Neural cell (in vitro differentiated cells): ENCODE measurements at regions not wholly inside any gene's neighbourhood (a gene's known extent, or its start where the extent isn't known, plus 50 kb on each side); places are given as distances from the start of the nearest gene placed in this dataset.

ENCODE experiments used
- H2AFZ ChIP-seq: fragments of 200-600, 300-800 bp; sonication (generic), shearing (Covaris generic); 2 replicates; pipeline ENCODE4 v1.6.0; 2014; ENCODE audit warnings: low read depth, mild to moderate bottlenecking, antibody characterized with exemption, low read length, moderate library complexity
- H3F3A ChIP-seq: fragments of 200-600 bp; shearing (Covaris generic); 2 replicates; pipeline ENCODE4 v1.6.1; 2016; ENCODE audit warnings: mild to moderate bottlenecking, moderate library complexity, mixed read lengths, antibody characterized with exemption, low read length; ENCODE audit not compliant: insufficient read depth, poor library complexity, severe bottlenecking
- H3K27ac ChIP-seq: fragments of 200-600, 300-800 bp; sonication (generic), shearing (Covaris generic); 2 replicates; pipeline ENCODE4 v1.5.1; 2014; ENCODE audit warnings: mild to moderate bottlenecking, low read length, moderate library complexity
- H3K27me3 ChIP-seq: fragments of 300-800, 200-600 bp; sonication (generic), shearing (Covaris generic); 2 replicates; pipeline ENCODE4 v1.6.0; 2014; ENCODE audit warnings: mild to moderate bottlenecking, low read depth, low read length, moderate library complexity; ENCODE audit not compliant: insufficient read depth
- H3K36me3 ChIP-seq: fragments of 300-800, 200-600 bp; sonication (generic), shearing (Covaris generic); 2 replicates; pipeline ENCODE4 v1.5.1; 2014; ENCODE audit warnings: mild to moderate bottlenecking, antibody characterized with exemption, low read length, moderate library complexity; ENCODE audit not compliant: insufficient read depth
- H3K4me2 ChIP-seq: fragments of 300-800, 200-600 bp; sonication (generic), shearing (Covaris generic); 2 replicates; pipeline ENCODE4 v1.6.0; 2014; ENCODE audit warnings: mild to moderate bottlenecking, low read length
- H3K4me3 ChIP-seq: fragments of 300-800, 200-600 bp; sonication (generic), shearing (Covaris generic); 2 replicates; pipeline ENCODE4 v1.5.1; 2014; ENCODE audit warnings: mild to moderate bottlenecking, low read length, moderate library complexity
- H3K79me2 ChIP-seq: fragments of 200-600 bp; shearing (Covaris generic); replicated peaks from 2 replicates; pipeline ENCODE4 v1.6.0; 2014; ENCODE audit warnings: mild to moderate bottlenecking, low read length, moderate library complexity; ENCODE audit not compliant: insufficient read depth
- H3K9ac ChIP-seq: fragments of 300-800, 200-600 bp; sonication (generic), shearing (Covaris generic); 2 replicates; pipeline ENCODE4 v1.6.1; 2016; ENCODE audit warnings: mild to moderate bottlenecking, low read length, mixed read lengths
- H3K9me2 ChIP-seq: fragments of 200-600 bp; shearing (Covaris generic); 2 replicates; pipeline ENCODE4 v1.6.1; 2016; ENCODE audit warnings: mild to moderate bottlenecking, low read length, mixed read lengths; ENCODE audit not compliant: insufficient read depth
- H3K9me3 ChIP-seq: fragments of 200-600, 300-800 bp; sonication (generic), shearing (Covaris generic); 2 replicates; pipeline ENCODE4 v1.6.1; 2016; ENCODE audit warnings: mild to moderate bottlenecking, mixed run types, low read length, moderate library complexity, mixed read lengths
- H4K20me1 ChIP-seq: fragments of 200-600 bp; shearing (Covaris generic); 2 replicates; pipeline ENCODE4 v1.6.1; 2016; ENCODE audit warnings: mild to moderate bottlenecking, mixed run types; ENCODE audit not compliant: insufficient read depth
- EP300 ChIP-seq: fragments of 450-650 bp; conservative IDR thresholded peaks from 2 replicates; pipeline ENCODE4 v1.6.1; 2014; ENCODE audit warnings: antibody characterized with exemption, mild to moderate bottlenecking, moderate library complexity; ENCODE audit not compliant: poor library complexity, severe bottlenecking
- EZH2 ChIP-seq: fragments of 200-600, 300-800 bp; shearing (Covaris generic), sonication (generic); IDR thresholded peaks from 2 replicates; pipeline ENCODE4 v1.6.1; 2014; ENCODE audit warnings: antibody characterized with exemption, low read length, borderline replicate concordance, mild to moderate bottlenecking; ENCODE audit not compliant: insufficient read depth, poor library complexity, severe bottlenecking
- MXI1 ChIP-seq: fragments of 450-650 bp; conservative IDR thresholded peaks from 2 replicates; pipeline ENCODE4 v1.6.1; 2014; ENCODE audit warnings: antibody characterized with exemption, mild to moderate bottlenecking; ENCODE audit not compliant: poor library complexity, severe bottlenecking
- POLR2AphosphoS5 ChIP-seq: IDR thresholded peaks from 2 replicates; pipeline ENCODE4 v1.6.1; 2012
- RAD21 ChIP-seq: fragments of 450-650 bp; conservative IDR thresholded peaks from 2 replicates; pipeline ENCODE4 v1.6.1; 2014; ENCODE audit warnings: antibody characterized with exemption, mild to moderate bottlenecking, moderate library complexity
- SMC3 ChIP-seq: fragments of 450-650 bp; conservative IDR thresholded peaks from 2 replicates; pipeline ENCODE4 v1.6.1; 2014; ENCODE audit warnings: antibody characterized with exemption, mild to moderate bottlenecking, moderate library complexity; ENCODE audit not compliant: poor library complexity
- TAF1 ChIP-seq: IDR thresholded peaks from 2 replicates; pipeline ENCODE4 v1.6.1; 2012; ENCODE audit warnings: low read depth
- TF ChIP-seq, protein P1 (sequence below): fragments of 450-650 bp; IDR thresholded peaks from 2 replicates; pipeline ENCODE4 v1.5.1; 2014; ENCODE audit warnings: antibody characterized with exemption, mild to moderate bottlenecking, moderate library complexity; ENCODE audit not compliant: poor library complexity, severe bottlenecking
- TF ChIP-seq, protein P2 (sequence below): IDR thresholded peaks from 2 replicates; pipeline ENCODE4 v1.6.1; 2012; ENCODE audit warnings: borderline replicate concordance

DNA sequence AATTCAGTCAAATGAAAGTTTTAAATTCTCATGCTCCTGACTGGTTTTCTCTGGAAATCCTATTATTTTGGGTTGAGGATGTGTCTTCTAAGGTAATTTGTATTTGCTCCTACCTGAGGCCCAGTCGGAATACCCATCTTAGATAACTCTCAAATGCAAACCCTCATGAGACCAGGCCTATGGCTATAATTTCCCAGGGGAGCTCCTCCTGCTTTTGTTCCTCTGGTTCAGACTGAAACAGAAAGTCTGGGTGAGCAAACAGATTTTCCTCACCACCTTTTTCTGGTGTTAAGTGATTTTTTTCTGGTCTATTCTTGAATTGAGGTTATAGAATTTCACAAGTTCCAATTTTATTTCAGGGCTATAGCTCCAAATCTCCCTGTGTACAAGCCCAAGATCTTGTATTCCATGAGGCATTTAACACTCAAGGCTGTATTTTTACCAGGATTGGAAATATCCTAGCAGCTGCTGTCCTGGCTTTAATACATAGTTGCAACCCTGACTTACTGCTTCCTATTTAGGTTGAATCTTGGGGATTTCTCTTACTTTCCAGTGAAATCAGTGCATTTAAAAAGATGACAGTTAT, 169.1 kb upstream of the PTCHD4 start:
- H3K9me2 ChIP-seq = no peaks in the 10 kb centered on the region
- no peaks in the 10 kb centered on the region for H3K79me2 ChIP-seq
- H3K9ac ChIP-seq = no peak overlapping the region
- H3K36me3 ChIP-seq = no peaks in the 10 kb centered on the region
- no peaks in the 10 kb centered on the region for H4K20me1 ChIP-seq
- H3F3A ChIP-seq = no peaks in the 10 kb centered on the region
- TF ChIP-seq POLR2AphosphoS5 (no peak), RAD21 (no peak), EZH2 (no peak), SMC3 (no peak), EP300 (no peak), TAF1 (no peak), MXI1 (no peak)
- TF ChIP-seq, protein P1, sequence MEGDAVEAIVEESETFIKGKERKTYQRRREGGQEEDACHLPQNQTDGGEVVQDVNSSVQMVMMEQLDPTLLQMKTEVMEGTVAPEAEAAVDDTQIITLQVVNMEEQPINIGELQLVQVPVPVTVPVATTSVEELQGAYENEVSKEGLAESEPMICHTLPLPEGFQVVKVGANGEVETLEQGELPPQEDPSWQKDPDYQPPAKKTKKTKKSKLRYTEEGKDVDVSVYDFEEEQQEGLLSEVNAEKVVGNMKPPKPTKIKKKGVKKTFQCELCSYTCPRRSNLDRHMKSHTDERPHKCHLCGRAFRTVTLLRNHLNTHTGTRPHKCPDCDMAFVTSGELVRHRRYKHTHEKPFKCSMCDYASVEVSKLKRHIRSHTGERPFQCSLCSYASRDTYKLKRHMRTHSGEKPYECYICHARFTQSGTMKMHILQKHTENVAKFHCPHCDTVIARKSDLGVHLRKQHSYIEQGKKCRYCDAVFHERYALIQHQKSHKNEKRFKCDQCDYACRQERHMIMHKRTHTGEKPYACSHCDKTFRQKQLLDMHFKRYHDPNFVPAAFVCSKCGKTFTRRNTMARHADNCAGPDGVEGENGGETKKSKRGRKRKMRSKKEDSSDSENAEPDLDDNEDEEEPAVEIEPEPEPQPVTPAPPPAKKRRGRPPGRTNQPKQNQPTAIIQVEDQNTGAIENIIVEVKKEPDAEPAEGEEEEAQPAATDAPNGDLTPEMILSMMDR = no peak
- TF ChIP-seq, protein P2, sequence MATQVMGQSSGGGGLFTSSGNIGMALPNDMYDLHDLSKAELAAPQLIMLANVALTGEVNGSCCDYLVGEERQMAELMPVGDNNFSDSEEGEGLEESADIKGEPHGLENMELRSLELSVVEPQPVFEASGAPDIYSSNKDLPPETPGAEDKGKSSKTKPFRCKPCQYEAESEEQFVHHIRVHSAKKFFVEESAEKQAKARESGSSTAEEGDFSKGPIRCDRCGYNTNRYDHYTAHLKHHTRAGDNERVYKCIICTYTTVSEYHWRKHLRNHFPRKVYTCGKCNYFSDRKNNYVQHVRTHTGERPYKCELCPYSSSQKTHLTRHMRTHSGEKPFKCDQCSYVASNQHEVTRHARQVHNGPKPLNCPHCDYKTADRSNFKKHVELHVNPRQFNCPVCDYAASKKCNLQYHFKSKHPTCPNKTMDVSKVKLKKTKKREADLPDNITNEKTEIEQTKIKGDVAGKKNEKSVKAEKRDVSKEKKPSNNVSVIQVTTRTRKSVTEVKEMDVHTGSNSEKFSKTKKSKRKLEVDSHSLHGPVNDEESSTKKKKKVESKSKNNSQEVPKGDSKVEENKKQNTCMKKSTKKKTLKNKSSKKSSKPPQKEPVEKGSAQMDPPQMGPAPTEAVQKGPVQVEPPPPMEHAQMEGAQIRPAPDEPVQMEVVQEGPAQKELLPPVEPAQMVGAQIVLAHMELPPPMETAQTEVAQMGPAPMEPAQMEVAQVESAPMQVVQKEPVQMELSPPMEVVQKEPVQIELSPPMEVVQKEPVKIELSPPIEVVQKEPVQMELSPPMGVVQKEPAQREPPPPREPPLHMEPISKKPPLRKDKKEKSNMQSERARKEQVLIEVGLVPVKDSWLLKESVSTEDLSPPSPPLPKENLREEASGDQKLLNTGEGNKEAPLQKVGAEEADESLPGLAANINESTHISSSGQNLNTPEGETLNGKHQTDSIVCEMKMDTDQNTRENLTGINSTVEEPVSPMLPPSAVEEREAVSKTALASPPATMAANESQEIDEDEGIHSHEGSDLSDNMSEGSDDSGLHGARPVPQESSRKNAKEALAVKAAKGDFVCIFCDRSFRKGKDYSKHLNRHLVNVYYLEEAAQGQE = no peak
- no peaks in the 10 kb centered on the region for H3K27me3 ChIP-seq
- H3K4me2 ChIP-seq = no peak overlapping the region
- no peak overlapping the region for H3K4me3 ChIP-seq
- H3K27ac ChIP-seq = no peak overlapping the region
- H2AFZ ChIP-seq = no peak overlapping the region
- H3K9me3 ChIP-seq = no peaks in the 10 kb centered on the region

DNA sequence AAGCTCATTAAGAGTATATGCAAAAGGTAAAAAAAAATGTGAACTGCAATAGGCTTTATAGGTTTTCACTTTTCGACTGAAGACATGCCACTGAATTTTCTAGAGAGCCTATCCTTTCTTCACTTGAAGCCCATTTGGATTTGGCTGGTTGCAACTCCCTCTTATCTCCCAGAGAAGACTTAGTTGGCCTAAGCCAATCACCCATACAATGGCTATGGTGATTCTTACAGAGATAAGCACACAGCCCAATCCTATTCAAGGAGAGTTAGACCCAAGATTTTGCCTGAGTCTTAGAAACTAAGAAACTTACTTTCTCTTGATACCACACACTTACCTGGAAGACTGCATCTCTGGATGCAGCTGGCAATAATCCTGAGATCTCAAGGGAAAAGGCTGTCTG, 167.3 kb upstream of the PTCHD4 start:
- H2AFZ ChIP-seq = no peak overlapping the region
- no peaks in the 10 kb centered on the region for H3K36me3 ChIP-seq
- H3K27me3 ChIP-seq = no peaks in the 10 kb centered on the region
- TF ChIP-seq EZH2 = no peak
- TF ChIP-seq, protein P2 = no peak
- TF ChIP-seq MXI1 = no peak
- no peak for TF ChIP-seq SMC3
- TF ChIP-seq, protein P1 = no peak
- TF ChIP-seq EP300 = no peak
- no peak for TF ChIP-seq POLR2AphosphoS5
- TF ChIP-seq TAF1 = no peak
- H3K79me2 ChIP-seq = no peaks in the 10 kb centered on the region
- H3K9me3 ChIP-seq = no peaks in the 10 kb centered on the region
- no peaks in the 10 kb centered on the region for H3F3A ChIP-seq
- no peak overlapping the region for H3K27ac ChIP-seq
- no peak overlapping the region for H3K4me2 ChIP-seq
- no peaks in the 10 kb centered on the region for H3K9me2 ChIP-seq
- no peak overlapping the region for H3K4me3 ChIP-seq
- no peaks in the 10 kb centered on the region for H4K20me1 ChIP-seq
- H3K9ac ChIP-seq = no peak overlapping the region
